ENCODE measurements at regions not wholly inside any gene's neighbourhood (a gene's known extent, or its start where the extent isn't known, plus 50 kb on each side); places are given as distances from the start of the nearest gene placed in this dataset.
A peak's percentile ranks its signal among the peaks of the same experiment; 100 is the strongest.
"Not testable (repeated sequence)": the region's sequence is repeated elsewhere in the genome, so short reads cannot be mapped to it uniquely, and the experiment has no call there.

GRCh38 chr2:106339609-106340008 is 128.6 kb downstream of the RGPD3 start:
- no peak for DNase-seq

GRCh38 chr2:106339132-106339531 is 129.1 kb downstream of the RGPD3 start:
- no peak for DNase-seq

GRCh38 chr2:106338043-106338442 is 130.2 kb downstream of the RGPD3 start:
- DNase-seq: no peak

- no peak for DNase-seq
These were observed 131.5 kb downstream of the RGPD3 start for GRCh38 chr2:106336737-106337136.

- no peak for DNase-seq
These were observed 132.1 kb downstream of the RGPD3 start for GRCh38 chr2:106336108-106336507.

GRCh38 chr2:106334802-106335201 is 133.4 kb downstream of the RGPD3 start:
- no peak for DNase-seq

GRCh38 chr2:106333253-106333873 is 134.8 kb downstream of the RGPD3 start:
- DNase-seq: not testable (repeated sequence)

GRCh38 chr2:106332054-106332453 is 136.2 kb downstream of the RGPD3 start:
- peak; percentile 3 for DNase-seq

- DNase-seq: not testable (repeated sequence)
These were observed 136.5 kb upstream of the UXS1 start for GRCh38 chr2:106330384-106331261.

- no peak for DNase-seq
These were observed 129.4 kb upstream of the UXS1 start for GRCh38 chr2:106323337-106324013.

- DNase-seq: no peak
These were observed 128.2 kb upstream of the UXS1 start for GRCh38 chr2:106322281-106322680.

GRCh38 chr2:106320439-106320838 is 126.3 kb upstream of the UXS1 start:
- not testable (repeated sequence) for DNase-seq

- no peak for DNase-seq
These were observed 122.8 kb upstream of the UXS1 start for GRCh38 chr2:106316915-106317314.

- no peak for DNase-seq
These were observed 120.3 kb upstream of the UXS1 start for GRCh38 chr2:106314444-106314843.

- DNase-seq: no peak
These were observed 116.9 kb upstream of the UXS1 start for GRCh38 chr2:106311041-106311370.

- no peak for DNase-seq
These were observed 113.8 kb upstream of the UXS1 start for GRCh38 chr2:106307860-106308259.

GRCh38 chr2:106306387-106306786 is 112.3 kb upstream of the UXS1 start:
- no peak for DNase-seq

- DNase-seq: no peak
These were observed 110.6 kb upstream of the UXS1 start for GRCh38 chr2:106304612-106305184.

- no peak for DNase-seq
These were observed 105.6 kb upstream of the UXS1 start for GRCh38 chr2:106299696-106300095.

- DNase-seq: no peak
These were observed 102.2 kb upstream of the UXS1 start for GRCh38 chr2:106296182-106296815.

- DNase-seq: no peak
These were observed 100.1 kb upstream of the UXS1 start for GRCh38 chr2:106294182-106294581.

GRCh38 chr2:106293271-106293783 is 99.2 kb upstream of the UXS1 start:
- DNase-seq: no peak

GRCh38 chr2:106292627-106293026 is 98.5 kb upstream of the UXS1 start:
- no peak for DNase-seq
